ENCODE measurements at regions not wholly inside any gene's neighbourhood (a gene's known extent, or its start where the extent isn't known, plus 50 kb on each side); places are given as distances from the start of the nearest gene placed in this dataset.

DNA sequence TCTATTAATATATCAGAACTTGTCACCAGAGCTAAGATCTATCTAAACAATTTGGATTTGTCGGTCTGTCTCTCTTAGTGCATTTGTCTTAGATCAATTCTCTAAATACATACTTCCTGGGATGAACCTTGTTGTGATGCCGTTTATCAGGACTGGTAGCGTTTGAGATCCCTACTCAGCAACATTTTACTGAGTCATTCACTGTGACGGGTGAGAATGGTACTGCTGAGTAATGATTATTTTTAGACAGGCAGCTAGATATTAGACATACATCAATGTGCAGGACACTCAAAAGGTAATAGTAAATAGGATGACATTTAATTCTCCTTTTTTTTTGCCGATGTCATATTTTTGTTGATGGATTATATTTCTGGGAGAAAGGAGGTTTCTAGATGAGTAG is 209.0 kb downstream of the CSNK1G3 start:
- TF ChIP-seq POLR2AphosphoS5 (IDR thresholded peaks at IDR 0.05; ENCODE audit: low read depth, low read length) (no peak), TAF1 (IDR thresholded peaks at IDR 0.05; ENCODE audit: borderline replicate concordance, insufficient read depth, low read length) (no peak)
- TF ChIP-seq, protein P1, sequence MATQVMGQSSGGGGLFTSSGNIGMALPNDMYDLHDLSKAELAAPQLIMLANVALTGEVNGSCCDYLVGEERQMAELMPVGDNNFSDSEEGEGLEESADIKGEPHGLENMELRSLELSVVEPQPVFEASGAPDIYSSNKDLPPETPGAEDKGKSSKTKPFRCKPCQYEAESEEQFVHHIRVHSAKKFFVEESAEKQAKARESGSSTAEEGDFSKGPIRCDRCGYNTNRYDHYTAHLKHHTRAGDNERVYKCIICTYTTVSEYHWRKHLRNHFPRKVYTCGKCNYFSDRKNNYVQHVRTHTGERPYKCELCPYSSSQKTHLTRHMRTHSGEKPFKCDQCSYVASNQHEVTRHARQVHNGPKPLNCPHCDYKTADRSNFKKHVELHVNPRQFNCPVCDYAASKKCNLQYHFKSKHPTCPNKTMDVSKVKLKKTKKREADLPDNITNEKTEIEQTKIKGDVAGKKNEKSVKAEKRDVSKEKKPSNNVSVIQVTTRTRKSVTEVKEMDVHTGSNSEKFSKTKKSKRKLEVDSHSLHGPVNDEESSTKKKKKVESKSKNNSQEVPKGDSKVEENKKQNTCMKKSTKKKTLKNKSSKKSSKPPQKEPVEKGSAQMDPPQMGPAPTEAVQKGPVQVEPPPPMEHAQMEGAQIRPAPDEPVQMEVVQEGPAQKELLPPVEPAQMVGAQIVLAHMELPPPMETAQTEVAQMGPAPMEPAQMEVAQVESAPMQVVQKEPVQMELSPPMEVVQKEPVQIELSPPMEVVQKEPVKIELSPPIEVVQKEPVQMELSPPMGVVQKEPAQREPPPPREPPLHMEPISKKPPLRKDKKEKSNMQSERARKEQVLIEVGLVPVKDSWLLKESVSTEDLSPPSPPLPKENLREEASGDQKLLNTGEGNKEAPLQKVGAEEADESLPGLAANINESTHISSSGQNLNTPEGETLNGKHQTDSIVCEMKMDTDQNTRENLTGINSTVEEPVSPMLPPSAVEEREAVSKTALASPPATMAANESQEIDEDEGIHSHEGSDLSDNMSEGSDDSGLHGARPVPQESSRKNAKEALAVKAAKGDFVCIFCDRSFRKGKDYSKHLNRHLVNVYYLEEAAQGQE (IDR thresholded peaks at IDR 0.05; ENCODE audit: insufficient read depth in 1 of 2, low read depth in 2 of 2, low read length in 2 of 2) = no peak
